Thyroid gland (tissue), 4 donors: ENCODE measurements at regions not wholly inside any gene's neighbourhood (a gene's known extent, or its start where the extent isn't known, plus 50 kb on each side); places are given as distances from the start of the nearest gene placed in this dataset.

Experiments used
- DNase-seq, 2 donors: peaks; one replicate each; pipeline ENCODE4 v3.0.0-alpha.2; 2019
- H3K27ac ChIP-seq, 3 donors: fragments of 200-600 bp; sonication (generic); 1 replicate in 2 of 3; 2 replicates in 1 of 3; pipeline ENCODE4 v1.5.1; 2016 to 2019; ENCODE audit warnings: mild to moderate bottlenecking in 1 of 3, moderate library complexity in 1 of 3
- H3K27me3 ChIP-seq: fragments of 200-600 bp; sonication (generic); one replicate; pipeline ENCODE4 v1.5.1; 2019
- H3K36me3 ChIP-seq, 2 donors: fragments of 200-600 bp; sonication (generic); one replicate each; pipeline ENCODE4 v1.5.1; 2016 to 2019
- H3K4me1 ChIP-seq, 2 donors: fragments of 200-600 bp; sonication (generic); one replicate each; pipeline ENCODE4 v1.5.1; 2017 to 2019
- H3K4me3 ChIP-seq, 3 donors: fragments of 200-600 bp; sonication (generic); replicated peaks in 1 of 3; 1 replicate in 2 of 3; 2 replicates in 1 of 3; pipeline ENCODE4 v1.5.1; 2016; ENCODE audit warnings: mild to moderate bottlenecking in 1 of 3
- H3K9me3 ChIP-seq: fragments of 200-600 bp; sonication (generic); one replicate; pipeline ENCODE4 v1.5.1; 2017
- CTCF ChIP-seq, 6 experiments: fragments of 200-600 bp in 3 of 6; fragments of 450-650 bp in 3 of 6; sonication (generic) in 3 of 6; IDR thresholded peaks; one replicate each; pipeline ENCODE4 v1.5.1; 2016 to 2019; ENCODE audit warnings: antibody characterized with exemption in 6 of 6, mild to moderate bottlenecking in 2 of 6, inconsistent platforms in 1 of 6, moderate library complexity in 1 of 6
- POLR2A ChIP-seq, 2 donors: fragments of 450-650 bp; IDR thresholded peaks; one replicate each; pipeline ENCODE4 v1.6.1; 2017; ENCODE audit warnings: antibody characterized with exemption in 2 of 2, mild to moderate bottlenecking in 2 of 2, moderate library complexity in 1 of 2
- WGBS, 2 donors: methylation state at CpG; one replicate each; pipeline ENCODE4 v1.1.5; 2017; 5-methylcytosine and 5-hydroxymethylcytosine counted together
- intact Hi-C: fragments of 100-400 bp; cut with DNase I; formaldehyde crosslinking; loops from one replicate; pipeline ENCODE4 v1.15.1; 2023

GRCh38 chr2:121884078-121884477 lies 128.6 kb downstream of the TSN start:
- Histone ChIP-seq H3K4me3 (no peak overlapping the region), H3K27ac (no peak overlapping the region), H3K4me1 (no peaks in the 10 kb centered on the region), H3K9me3 (no peaks in the 10 kb centered on the region), H3K27me3 (no peaks in the 10 kb centered on the region), H3K36me3 (no peaks in the 10 kb centered on the region)
- intact Hi-C loops: no loop called here
- TF ChIP-seq CTCF (IDR thresholded peaks at IDR 0.05): no peak
- no peak for TF ChIP-seq POLR2A (IDR thresholded peaks at IDR 0.05)
- 62 to 74% methylated on average over 3 of the region's 3 CpGs for WGBS, 2 donors
- DNase-seq: no peak

GRCh38 chr2:121884511-121884921 lies 129.1 kb downstream of the TSN start:
- no peaks in the 10 kb centered on the region for H3K9me3 ChIP-seq
- no peak for TF ChIP-seq POLR2A (IDR thresholded peaks at IDR 0.05)
- no peak for TF ChIP-seq CTCF (IDR thresholded peaks at IDR 0.05)
- H3K4me1 ChIP-seq: no peaks in the 10 kb centered on the region
- no peak for DNase-seq
- no peak overlapping the region for H3K27ac ChIP-seq
- no peaks in the 10 kb centered on the region for H3K36me3 ChIP-seq
- WGBS, 2 donors: 68 to 77% methylated on average over 4 of the region's 4 CpGs
- intact Hi-C loops: no loop called here
- H3K4me3 ChIP-seq: no peak overlapping the region
- no peaks in the 10 kb centered on the region for H3K27me3 ChIP-seq

GRCh38 chr2:121886059-121886458 lies 130.6 kb downstream of the TSN start:
- Histone ChIP-seq H3K27ac (no peak overlapping the region), H3K27me3 (no peaks in the 10 kb centered on the region), H3K9me3 (no peaks in the 10 kb centered on the region), H3K4me3 (no peak overlapping the region), H3K4me1 (no peaks in the 10 kb centered on the region), H3K36me3 (no peaks in the 10 kb centered on the region)
- no peak for TF ChIP-seq CTCF (IDR thresholded peaks at IDR 0.05)
- TF ChIP-seq POLR2A (IDR thresholded peaks at IDR 0.05): no peak
- WGBS, 2 donors: 88 to 97% methylated on average over 4 of the region's 4 CpGs
- DNase-seq: no peak
- intact Hi-C loops: no loop called here

GRCh38 chr2:121887513-121888188 lies 132.2 kb downstream of the TSN start:
- intact Hi-C loops: no loop called here
- DNase-seq: no peak
- no peaks in the 10 kb centered on the region for H3K9me3 ChIP-seq
- WGBS, 2 donors: 93 to 96% methylated on average over 5 to 11 of the region's 16 CpGs
- no peaks in the 10 kb centered on the region for H3K4me1 ChIP-seq
- H3K27me3 ChIP-seq: no peaks in the 10 kb centered on the region
- H3K27ac ChIP-seq: no peak overlapping the region
- no peaks in the 10 kb centered on the region for H3K36me3 ChIP-seq
- H3K4me3 ChIP-seq: no peak overlapping the region
- no peak for TF ChIP-seq CTCF (IDR thresholded peaks at IDR 0.05)
- no peak for TF ChIP-seq POLR2A (IDR thresholded peaks at IDR 0.05)

- no peak overlapping the region for H3K27ac ChIP-seq
- H3K4me3 ChIP-seq: no peak overlapping the region
- intact Hi-C loops: no loop called here
- TF ChIP-seq CTCF (IDR thresholded peaks at IDR 0.05) (peak in 1 of 6 experiments; percentile 19), POLR2A (IDR thresholded peaks at IDR 0.05) (no peak)
- H3K9me3 ChIP-seq: no peaks in the 10 kb centered on the region
- no peaks in the 10 kb centered on the region for H3K27me3 ChIP-seq
- no peaks in the 10 kb centered on the region for H3K36me3 ChIP-seq
- 52 to 53% methylated on average over 5 of the region's 5 CpGs for WGBS, 2 donors
- no peaks in the 10 kb centered on the region for H3K4me1 ChIP-seq
- no peak for DNase-seq
Measured at GRCh38 chr2:121888189-121888557, 132.7 kb downstream of the TSN start.
